K562 (cell line): ENCODE measurements at regions not wholly inside any gene's neighbourhood (a gene's known extent, or its start where the extent isn't known, plus 50 kb on each side); places are given as distances from the start of the nearest gene placed in this dataset.

ENCODE experiments used
- CBFB ChIP-seq: sonication (generic); formaldehyde crosslinking; IDR thresholded peaks from 2 replicates; pipeline ENCODE4 v1.4.0; 2020; ENCODE audit warnings: mild to moderate bottlenecking, missing genetic modification reagents
- CREB1 ChIP-seq, 2 experiments: sonication (generic) in 1 of 2; formaldehyde crosslinking in 1 of 2; IDR thresholded peaks; 2 replicates each; pipeline versions ENCODE4 v1.6.1 to v1.8.0; 2012 to 2022; ENCODE audit warnings: inconsistent platforms in 1 of 2, mild to moderate bottlenecking in 1 of 2, missing genetic modification reagents in 1 of 2, moderate library complexity in 1 of 2
- CTCF ChIP-seq, 3 experiments: IDR thresholded peaks in 2 of 3; conservative IDR thresholded peaks in 1 of 3; 2 replicates each; pipeline ENCODE4 v1.5.1; 2011 to 2012; ENCODE audit warnings: low read length in 3 of 3, mild to moderate bottlenecking in 3 of 3, control low read depth in 2 of 3, improper control_type of control experiment in 1 of 3, inconsistent platforms in 1 of 3, low read depth in 1 of 3, mixed read lengths in 1 of 3, moderate library complexity in 1 of 3; ENCODE audit not compliant: insufficient read depth in 2 of 3
- HDAC6 ChIP-seq: IDR thresholded peaks from 2 replicates; pipeline ENCODE4 v1.6.1; 2012; ENCODE audit warnings: low read depth, mild to moderate bottlenecking, control low read depth, inconsistent platforms, low read length, moderate library complexity
- L3MBTL2 ChIP-seq: fragments of 450-650 bp; IDR thresholded peaks from 2 replicates; pipeline ENCODE4 v1.6.1; 2016; ENCODE audit warnings: mild to moderate bottlenecking, moderate library complexity
- NCOR1 ChIP-seq: fragments of 450-650 bp; IDR thresholded peaks from 2 replicates; pipeline ENCODE4 v1.6.1; 2016; ENCODE audit warnings: mild to moderate bottlenecking, moderate library complexity
- RAD21 ChIP-seq, 2 experiments: fragments of 250-450 bp in 1 of 2; fragments of 450-650 bp in 1 of 2; sonication (Bioruptor Pico) in 1 of 2; formaldehyde crosslinking in 1 of 2; IDR thresholded peaks in 1 of 2; conservative IDR thresholded peaks in 1 of 2; 2 replicates each; pipeline versions ENCODE4 v1.4.0 to v1.8.0; 2020 to 2022; ENCODE audit warnings: mild to moderate bottlenecking in 2 of 2, moderate library complexity in 1 of 2
- RB1 ChIP-seq: fragments of 450-650 bp; IDR thresholded peaks from 2 replicates; pipeline ENCODE4 v1.6.1; 2017; ENCODE audit warnings: low read depth, mild to moderate bottlenecking
- RCOR1 ChIP-seq, 2 experiments: IDR thresholded peaks; 2 replicates each; pipeline ENCODE4 v1.6.1; 2012; ENCODE audit warnings: low read depth in 2 of 2, low read length in 2 of 2, borderline replicate concordance in 1 of 2, improper control_type of control experiment in 1 of 2
- RFX5 ChIP-seq: IDR thresholded peaks from 2 replicates; pipeline ENCODE4 v1.6.1; 2011; ENCODE audit warnings: low read depth, mild to moderate bottlenecking, improper control_type of control experiment, low read length
- SMAD1 ChIP-seq: fragments of 150-350 bp; IDR thresholded peaks from 2 replicates; pipeline ENCODE4 v1.6.1; 2014; ENCODE audit warnings: low read length, low read depth; ENCODE audit not compliant: partially characterized antibody
- SP2 ChIP-seq: IDR thresholded peaks from 2 replicates; pipeline ENCODE4 v1.6.1; 2011; ENCODE audit warnings: mild to moderate bottlenecking, low read depth, low read length, moderate library complexity; ENCODE audit not compliant: poor library complexity, severe bottlenecking; ENCODE audit errors: extremely low read depth
- ZNF23 ChIP-seq: fragments of 250-450 bp; sonication (Bioruptor Pico); IDR thresholded peaks from 2 replicates; pipeline ENCODE4 v1.4.0; 2020; ENCODE audit warnings: mild to moderate bottlenecking
- TF ChIP-seq, protein P1 (sequence below), 2 experiments: fragments of 450-650 bp; IDR thresholded peaks; 2 replicates each; pipeline ENCODE4 v1.6.1; 2016

DNA sequence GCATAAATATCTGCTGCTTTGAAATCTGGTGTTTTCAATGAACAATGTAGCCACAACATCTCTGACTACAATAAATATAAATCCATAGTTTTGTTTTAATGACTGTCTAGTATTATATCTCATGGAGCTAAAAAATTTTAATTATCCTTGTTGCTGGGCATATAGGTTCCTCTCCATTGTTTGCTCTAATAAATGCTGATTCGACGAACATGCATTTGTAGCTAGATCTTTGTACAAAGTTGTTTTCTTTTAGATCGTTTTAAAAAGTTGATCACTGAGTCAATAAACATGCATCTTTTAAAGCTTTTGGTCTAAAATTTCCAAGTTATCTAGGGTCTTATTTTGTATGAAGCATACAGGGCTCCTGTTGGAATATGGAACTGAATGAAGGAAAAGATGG is 130.5 kb upstream of the GPR101 start:
- TF ChIP-seq RB1: no peak
- TF ChIP-seq RFX5: no peak
- no peak for TF ChIP-seq CTCF (IDR thresholded peaks at IDR 0.05 in 2 of 3, conservative IDR thresholded peaks at IDR 0.05 in 1 of 3; ENCODE audit: insufficient read depth in 2 of 3, low read depth in 1 of 3, low read length in 3 of 3)
- no peak for TF ChIP-seq RAD21 (CRISPR knock-in tag; conservative IDR thresholded peaks at IDR 0.05 in 1 of 2, IDR thresholded peaks at IDR 0.05 in 1 of 2)
- no peak for TF ChIP-seq SP2
- no peak for TF ChIP-seq CBFB (CRISPR knock-in tag)
- no peak for TF ChIP-seq ZNF23 (CRISPR knock-in tag)
- TF ChIP-seq, protein P1, sequence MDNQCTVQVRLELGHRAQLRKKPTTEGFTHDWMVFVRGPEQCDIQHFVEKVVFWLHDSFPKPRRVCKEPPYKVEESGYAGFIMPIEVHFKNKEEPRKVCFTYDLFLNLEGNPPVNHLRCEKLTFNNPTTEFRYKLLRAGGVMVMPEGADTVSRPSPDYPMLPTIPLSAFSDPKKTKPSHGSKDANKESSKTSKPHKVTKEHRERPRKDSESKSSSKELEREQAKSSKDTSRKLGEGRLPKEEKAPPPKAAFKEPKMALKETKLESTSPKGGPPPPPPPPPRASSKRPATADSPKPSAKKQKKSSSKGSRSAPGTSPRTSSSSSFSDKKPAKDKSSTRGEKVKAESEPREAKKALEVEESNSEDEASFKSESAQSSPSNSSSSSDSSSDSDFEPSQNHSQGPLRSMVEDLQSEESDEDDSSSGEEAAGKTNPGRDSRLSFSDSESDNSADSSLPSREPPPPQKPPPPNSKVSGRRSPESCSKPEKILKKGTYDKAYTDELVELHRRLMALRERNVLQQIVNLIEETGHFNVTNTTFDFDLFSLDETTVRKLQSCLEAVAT (IDR thresholded peaks at IDR 0.05): no peak
- TF ChIP-seq L3MBTL2: no peak
- TF ChIP-seq SMAD1: no peak
- TF ChIP-seq RCOR1 (IDR thresholded peaks at IDR 0.05; ENCODE audit: borderline replicate concordance in 1 of 2, low read depth in 2 of 2, low read length in 2 of 2): no peak
- TF ChIP-seq CREB1 (IDR thresholded peaks at IDR 0.05): no peak
- TF ChIP-seq CREB1 (CRISPR knock-in tag; IDR thresholded peaks at IDR 0.05): no peak
- TF ChIP-seq HDAC6: no peak
- TF ChIP-seq NCOR1: no peak
